HCT116 (cell line): ENCODE measurements at regions not wholly inside any gene's neighbourhood (a gene's known extent, or its start where the extent isn't known, plus 50 kb on each side); places are given as distances from the start of the nearest gene placed in this dataset.

Experiments used
- ATAC-seq: fragments of 200-7000 bp; cut with Tn5 transposase; 2 replicates; pipeline ENCODE4 v1.9.1; 2020; ENCODE audit warnings: mild to moderate bottlenecking, moderate library complexity
- BruUV-seq: library from RNA; stranded (reverse); fragments of 400-500 nt; replicated peaks from 2 replicates; lab custom pipeline; 2021; lab: Mats Ljungman, UMichigan
- CTCF ChIA-PET: fragments of 300-600 bp; sonication (Branson Sonifier 250); formaldehyde crosslinking; loops from one replicate; lab custom pipeline; 2021; ENCODE audit warnings: antibody characterized with exemption; lab: Charles Lee
- POLR2A ChIA-PET: fragments of 300-600, 350-600 bp; sonication (Branson Sonifier 250); formaldehyde crosslinking; loops from one replicate; lab custom pipeline; 2021; ENCODE audit warnings: antibody characterized with exemption; lab: Charles Lee
- RAD21 ChIA-PET, 2 experiments: fragments of 300-600 bp; sonication (Branson Sonifier 250); formaldehyde crosslinking; loops; one replicate each; lab custom pipeline; 2023; ENCODE audit warnings: low total read pairs in 2 of 2; ENCODE audit not compliant: uncharacterized antibody in 2 of 2, unreplicated experiment in 2 of 2, low non-redundant PET in 1 of 2; lab: Charles Lee
- DNase-seq: peaks from one replicate; pipeline ENCODE4 v3.0.0-alpha.2; 2010; ENCODE audit warnings: low read depth, low spot score
- H2AFZ ChIP-seq: fragments of 200-600 bp; shearing (Covaris generic), sonication (generic); 2 replicates; pipeline ENCODE4 v1.6.1; 2017; ENCODE audit warnings: low read depth, mixed run types, mixed read lengths, antibody characterized with exemption, low read length; ENCODE audit not compliant: poor library complexity, severe bottlenecking
- H3K27ac ChIP-seq: 2 replicates; pipeline ENCODE4 v1.5.1; 2012; ENCODE audit warnings: low read depth, low read length
- H3K27me3 ChIP-seq: fragments of 200-600 bp; sonication (generic); 2 replicates; pipeline ENCODE4 v1.6.1; 2016; ENCODE audit warnings: mixed run types, low read length, mixed read lengths; ENCODE audit not compliant: insufficient read depth
- H3K36me3 ChIP-seq, 2 experiments: fragments of 200-500 bp in 1 of 2; fragments of 200-600 bp in 1 of 2; sonication (Bioruptor generic) in 1 of 2; sonication (generic) in 1 of 2; 2 replicates each; pipeline versions ENCODE4 v1.5.1 to v1.6.1; 2014 to 2016; ENCODE audit warnings: low read length in 2 of 2, inconsistent platforms in 1 of 2, mixed read lengths in 1 of 2, mixed run types in 1 of 2; ENCODE audit not compliant: insufficient read depth in 2 of 2, control insufficient read depth in 1 of 2
- H3K4me1 ChIP-seq, 2 experiments: fragments of 200-600 bp in 1 of 2; sonication (generic) in 1 of 2; 2 replicates each; pipeline versions ENCODE4 v1.5.1 to v1.6.1; 2012 to 2017; ENCODE audit warnings: low read length in 2 of 2, inconsistent platforms in 1 of 2, mild to moderate bottlenecking in 1 of 2, mixed read lengths in 1 of 2, mixed run types in 1 of 2, moderate library complexity in 1 of 2; ENCODE audit not compliant: insufficient read depth in 2 of 2, control insufficient read depth in 1 of 2
- H3K4me2 ChIP-seq: fragments of 200-600 bp; sonication (generic); 2 replicates; pipeline ENCODE4 v1.6.1; 2017; ENCODE audit warnings: mixed run types, low read length, mixed read lengths
- H3K4me3 ChIP-seq, 2 experiments: fragments of 200-600 bp in 1 of 2; sonication (generic) in 1 of 2; replicated peaks in 1 of 2; 2 replicates each; pipeline ENCODE4 v1.5.1; 2011 to 2016; ENCODE audit warnings: low read length in 2 of 2, control low read depth in 1 of 2, low read depth in 1 of 2, mild to moderate bottlenecking in 1 of 2, mixed read lengths in 1 of 2, mixed run types in 1 of 2
- H3K79me2 ChIP-seq: fragments of 200-600 bp; sonication (generic); 2 replicates; pipeline ENCODE4 v1.6.1; 2017; ENCODE audit warnings: mild to moderate bottlenecking, mixed run types, low read length, moderate library complexity, mixed read lengths; ENCODE audit not compliant: insufficient read depth
- H3K9ac ChIP-seq: fragments of 200-600 bp; sonication (generic); 2 replicates; pipeline ENCODE4 v1.6.1; 2016; ENCODE audit warnings: low read length, mixed read lengths
- H3K9me2 ChIP-seq: fragments of 200-600 bp; sonication (generic), shearing (Covaris generic); 2 replicates; pipeline ENCODE4 v1.6.1; 2017; ENCODE audit warnings: mixed run types, mild to moderate bottlenecking, moderate library complexity; ENCODE audit not compliant: insufficient read depth
- H3K9me3 ChIP-seq, 2 experiments: fragments of 200-500 bp in 1 of 2; fragments of 200-600 bp in 1 of 2; sonication (Bioruptor generic) in 1 of 2; sonication (generic) in 1 of 2; 2 replicates each; pipeline ENCODE4 v1.6.1; 2014 to 2017; ENCODE audit warnings: low read length in 2 of 2, mixed read lengths in 2 of 2, inconsistent platforms in 1 of 2, low read depth in 1 of 2, mild to moderate bottlenecking in 1 of 2, mixed run types in 1 of 2, moderate library complexity in 1 of 2; ENCODE audit not compliant: control insufficient read depth in 1 of 2, insufficient read depth in 1 of 2
- H4K20me1 ChIP-seq: fragments of 200-600 bp; sonication (generic), shearing (Covaris generic); 2 replicates; pipeline ENCODE4 v1.6.1; 2017; ENCODE audit warnings: mixed run types, mild to moderate bottlenecking, moderate library complexity; ENCODE audit not compliant: insufficient read depth
- CBX3 ChIP-seq: IDR thresholded peaks from 2 replicates; pipeline ENCODE4 v1.6.1; 2012; ENCODE audit warnings: low read depth
- CTCF ChIP-seq, 3 experiments: fragments of 200-600 bp in 1 of 3; sonication (generic) in 1 of 3; IDR thresholded peaks in 2 of 3; conservative IDR thresholded peaks in 1 of 3; 2 replicates each; pipeline ENCODE4 v1.5.1; 2012 to 2017; ENCODE audit warnings: low read depth in 2 of 3, low read length in 2 of 3, antibody characterized with exemption in 1 of 3, borderline replicate concordance in 1 of 3, control low read depth in 1 of 3, mild to moderate bottlenecking in 1 of 3, mixed read lengths in 1 of 3, mixed run types in 1 of 3, moderate library complexity in 1 of 3; ENCODE audit not compliant: insufficient read depth in 1 of 3
- EGR1 ChIP-seq: IDR thresholded peaks from 2 replicates; pipeline ENCODE4 v1.6.1; 2012; ENCODE audit warnings: low read depth
- EZH2 ChIP-seq: fragments of 200-600 bp; sonication (generic); IDR thresholded peaks from 2 replicates; pipeline ENCODE4 v1.6.1; 2017; ENCODE audit warnings: antibody characterized with exemption, mixed run types
- EZH2phosphoT487 ChIP-seq: fragments of 200-600 bp; IDR thresholded peaks from 2 replicates; pipeline ENCODE4 v1.6.1; 2018; ENCODE audit warnings: antibody characterized with exemption, borderline replicate concordance
- POLR2AphosphoS5 ChIP-seq: IDR thresholded peaks from 2 replicates; pipeline ENCODE4 v1.6.1; 2011; ENCODE audit warnings: mild to moderate bottlenecking, low read depth, low read length, moderate library complexity
- RAD21 ChIP-seq: IDR thresholded peaks from 2 replicates; pipeline ENCODE4 v1.6.1; 2012; ENCODE audit warnings: low read depth, mild to moderate bottlenecking
- REST ChIP-seq: IDR thresholded peaks from 2 replicates; pipeline ENCODE4 v1.6.1; 2012; ENCODE audit warnings: low read depth
- SP1 ChIP-seq: IDR thresholded peaks from 2 replicates; pipeline ENCODE4 v1.6.1; 2012; ENCODE audit warnings: low read depth
- YY1 ChIP-seq: IDR thresholded peaks from 2 replicates; pipeline ENCODE4 v1.6.1; 2011; ENCODE audit warnings: low read length, low read depth, moderate library complexity, mild to moderate bottlenecking; ENCODE audit not compliant: insufficient replicate concordance; ENCODE audit errors: extremely low read depth
- ZBTB33 ChIP-seq: IDR thresholded peaks from 2 replicates; pipeline ENCODE4 v1.6.1; 2011; ENCODE audit warnings: mild to moderate bottlenecking, low read length, moderate library complexity; ENCODE audit not compliant: insufficient replicate concordance; ENCODE audit errors: extremely low read depth
- intact Hi-C: fragments of 100-400 bp; cut with micrococcal nuclease; formaldehyde crosslinking; loops from 2 replicates; pipeline ENCODE4 v1.10.0; 2022
- TF ChIP-seq, protein P1 (sequence below): IDR thresholded peaks from 2 replicates; pipeline ENCODE4 v1.6.1; 2012
- TF ChIP-seq, protein P2 (sequence below): IDR thresholded peaks from 2 replicates; pipeline ENCODE4 v1.6.1; 2012

GRCh38 chr22:46027211-46028105, 50.5 kb upstream of the WNT7B start:
- BruUV-seq, result no TSS peak
- no peak overlapping the region for H3K4me3 ChIP-seq
- H3K9me2 ChIP-seq, result no peaks in the 10 kb centered on the region
- no peak overlapping the region for H3K4me2 ChIP-seq
- no peaks in the 10 kb centered on the region for H4K20me1 ChIP-seq
- H3K36me3 ChIP-seq, result no peaks in the 10 kb centered on the region
- no peak for DNase-seq
- H3K79me2 ChIP-seq, result no peaks in the 10 kb centered on the region
- TF ChIP-seq EZH2phosphoT487 (no peak), POLR2AphosphoS5 (no peak), YY1 (no peak), RAD21 (no peak), CTCF (IDR thresholded peaks at IDR 0.05 in 2 of 3, conservative IDR thresholded peaks at IDR 0.05 in 1 of 3; ENCODE audit: borderline replicate concordance in 1 of 3, insufficient read depth in 1 of 3, low read depth in 2 of 3, low read length in 2 of 3) (no peak), EZH2 (no peak), EGR1 (no peak), SP1 (no peak), REST (no peak), CBX3 (no peak), ZBTB33 (no peak)
- TF ChIP-seq, protein P1, sequence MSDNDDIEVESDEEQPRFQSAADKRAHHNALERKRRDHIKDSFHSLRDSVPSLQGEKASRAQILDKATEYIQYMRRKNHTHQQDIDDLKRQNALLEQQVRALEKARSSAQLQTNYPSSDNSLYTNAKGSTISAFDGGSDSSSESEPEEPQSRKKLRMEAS, result no peak
- TF ChIP-seq, protein P2, sequence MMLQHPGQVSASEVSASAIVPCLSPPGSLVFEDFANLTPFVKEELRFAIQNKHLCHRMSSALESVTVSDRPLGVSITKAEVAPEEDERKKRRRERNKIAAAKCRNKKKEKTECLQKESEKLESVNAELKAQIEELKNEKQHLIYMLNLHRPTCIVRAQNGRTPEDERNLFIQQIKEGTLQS, result no peak
- no peak overlapping the region for H3K9ac ChIP-seq
- ChIA-PET CTCF (no interaction called here), RAD21 (interaction anchor here in 1 of 2 experiments (0.6 kb wide), 1 partner anchor 19 kb away, joined by 4 read pairs; no protein-coding TSS in a partner anchor), POLR2A (no interaction called here)
- ATAC-seq, result no peak
- no peaks in the 10 kb centered on the region for H3K27me3 ChIP-seq
- H3K9me3 ChIP-seq, result no peaks in the 10 kb centered on the region
- H2AFZ ChIP-seq, result no peak overlapping the region
- intact Hi-C loops, result no loop called here
- no peak overlapping the region for H3K27ac ChIP-seq
- H3K4me1 ChIP-seq, result peaks cover 5 to 16% of the 10 kb centered on the region in 2 experiments; a peak in 2 of 4 replicates
